Memory B cell (primary cell): ENCODE measurements at regions not wholly inside any gene's neighbourhood (a gene's known extent, or its start where the extent isn't known, plus 50 kb on each side); places are given as distances from the start of the nearest gene placed in this dataset.
"Not testable (repeated sequence)": the region's sequence is repeated elsewhere in the genome, so short reads cannot be mapped to it uniquely, and the experiment has no call there.

ENCODE experiments used
- ATAC-seq: fragments of 150-1000 bp; cut with Tn5 transposase; 2 replicates; pipeline ENCODE4 v1.10.0; 2021; ENCODE audit warnings: low read depth, mild to moderate bottlenecking, moderate library complexity
- DNase-seq, 2 donors: peaks; one replicate each; pipeline ENCODE4 v3.0.0; 2022; ENCODE audit warnings: low spot score in 2 of 2
- H3K27ac Mint-ChIP-seq: one replicate; pipeline ENCODE4 v1.8.0; 2022; ENCODE audit warnings: mild to moderate bottlenecking, moderate library complexity, mixed read lengths
- H3K27me3 Mint-ChIP-seq: one replicate; pipeline ENCODE4 v1.8.0; 2022; ENCODE audit warnings: mixed read lengths
- H3K36me3 Mint-ChIP-seq: one replicate; pipeline ENCODE4 v1.8.0; 2022; ENCODE audit warnings: mild to moderate bottlenecking, mixed read lengths
- H3K4me1 Mint-ChIP-seq: one replicate; pipeline ENCODE4 v1.8.0; 2022; ENCODE audit warnings: mixed read lengths
- H3K4me3 Mint-ChIP-seq: one replicate; pipeline ENCODE4 v1.8.0; 2022; ENCODE audit warnings: mild to moderate bottlenecking, moderate library complexity, mixed read lengths
- H3K9me3 Mint-ChIP-seq: one replicate; pipeline ENCODE4 v1.8.0; 2022; ENCODE audit warnings: mixed read lengths

DNA sequence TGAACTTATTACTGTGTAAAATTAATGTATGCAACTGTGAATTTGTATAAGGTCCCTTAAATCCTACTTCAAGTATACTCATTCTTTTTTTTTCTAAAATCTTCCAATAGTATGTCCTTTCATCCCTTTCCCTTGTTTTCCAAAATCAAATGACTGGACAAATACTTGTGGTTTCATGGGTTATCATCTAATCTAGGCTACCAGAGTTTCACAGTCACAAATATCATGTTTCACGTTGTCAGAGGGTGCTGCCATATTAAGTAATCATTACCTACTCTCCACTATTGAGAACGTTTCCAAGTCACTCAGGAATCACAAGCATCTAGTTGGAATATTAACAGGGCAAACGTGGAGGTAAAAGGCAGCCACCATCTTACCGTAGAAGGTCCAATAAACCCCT, 1235.0 kb upstream of the TENM3 start:
- DNase-seq (no peak), ATAC-seq (no peak)
- peaks cover 16% of the 10 kb centered on the region for H3K9me3 Mint-ChIP-seq
- no peaks in the 10 kb centered on the region for H3K36me3 Mint-ChIP-seq
- no peaks in the 10 kb centered on the region for H3K27me3 Mint-ChIP-seq
- H3K4me3 Mint-ChIP-seq: no peak overlapping the region
- no peaks in the 10 kb centered on the region for H3K4me1 Mint-ChIP-seq
- no peak overlapping the region for H3K27ac Mint-ChIP-seq

GRCh38 chr4:181013162-181013561, 1230.0 kb upstream of the TENM3 start:
- Mint-ChIP-seq H3K9me3 (peaks cover 13% of the 10 kb centered on the region), H3K4me3 (no peak overlapping the region), H3K4me1 (no peaks in the 10 kb centered on the region), H3K27me3 (no peaks in the 10 kb centered on the region), H3K36me3 (no peaks in the 10 kb centered on the region), H3K27ac (no peak overlapping the region)
- no peak for ATAC-seq
- no peak for DNase-seq

GRCh38 chr4:181017038-181017437, 1226.2 kb upstream of the TENM3 start:
- ATAC-seq (no peak), DNase-seq (no peak)
- no peak overlapping the region for H3K4me3 Mint-ChIP-seq
- H3K36me3 Mint-ChIP-seq: no peaks in the 10 kb centered on the region
- no peak overlapping the region for H3K27ac Mint-ChIP-seq
- no peaks in the 10 kb centered on the region for H3K4me1 Mint-ChIP-seq
- H3K9me3 Mint-ChIP-seq: peaks cover 19% of the 10 kb centered on the region
- H3K27me3 Mint-ChIP-seq: no peaks in the 10 kb centered on the region

DNA sequence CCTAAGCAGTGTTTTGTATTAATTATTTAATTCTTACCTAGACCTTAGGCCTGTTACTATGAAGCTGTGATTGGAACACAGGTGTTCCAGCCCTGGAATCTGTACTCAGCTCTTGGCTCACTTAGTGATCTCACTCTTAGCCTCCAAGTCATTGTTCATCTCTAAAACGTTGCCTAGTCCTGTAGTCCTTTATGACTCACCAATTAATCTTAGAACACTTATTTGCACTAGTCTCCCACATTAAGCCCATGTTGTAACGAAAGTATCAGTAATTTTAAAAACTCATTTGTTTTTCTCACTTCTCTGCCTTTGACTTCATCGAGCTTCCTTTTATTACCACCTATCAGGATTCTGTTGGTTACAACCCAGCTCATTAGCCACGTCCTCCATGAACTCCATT, 1224.7 kb upstream of the TENM3 start:
- no peak for ATAC-seq
- H3K27me3 Mint-ChIP-seq: no peaks in the 10 kb centered on the region
- no peak overlapping the region for H3K27ac Mint-ChIP-seq
- no peaks in the 10 kb centered on the region for H3K36me3 Mint-ChIP-seq
- H3K9me3 Mint-ChIP-seq: peaks cover 14% of the 10 kb centered on the region
- DNase-seq: no peak
- H3K4me3 Mint-ChIP-seq: no peak overlapping the region
- H3K4me1 Mint-ChIP-seq: no peaks in the 10 kb centered on the region

GRCh38 chr4:181018913-181019312, 1224.3 kb upstream of the TENM3 start:
- peaks cover 11% of the 10 kb centered on the region for H3K9me3 Mint-ChIP-seq
- DNase-seq (no peak), ATAC-seq (no peak)
- H3K27ac Mint-ChIP-seq: no peak overlapping the region
- no peaks in the 10 kb centered on the region for H3K36me3 Mint-ChIP-seq
- H3K4me3 Mint-ChIP-seq: no peak overlapping the region
- H3K4me1 Mint-ChIP-seq: no peaks in the 10 kb centered on the region
- H3K27me3 Mint-ChIP-seq: no peaks in the 10 kb centered on the region

GRCh38 chr4:181020456-181020855, 1222.7 kb upstream of the TENM3 start:
- Mint-ChIP-seq H3K36me3 (no peaks in the 10 kb centered on the region), H3K27ac (no peak overlapping the region), H3K9me3 (peaks cover 12% of the 10 kb centered on the region), H3K4me3 (no peak overlapping the region), H3K27me3 (no peaks in the 10 kb centered on the region), H3K4me1 (no peaks in the 10 kb centered on the region)
- ATAC-seq (no peak), DNase-seq (no peak)

GRCh38 chr4:181021213-181021612, 1222.0 kb upstream of the TENM3 start:
- Mint-ChIP-seq H3K9me3 (peaks cover 12% of the 10 kb centered on the region), H3K4me3 (no peak overlapping the region), H3K27me3 (no peaks in the 10 kb centered on the region), H3K27ac (no peak overlapping the region), H3K4me1 (no peaks in the 10 kb centered on the region), H3K36me3 (no peaks in the 10 kb centered on the region)
- no peak for ATAC-seq
- DNase-seq: no peak

DNA sequence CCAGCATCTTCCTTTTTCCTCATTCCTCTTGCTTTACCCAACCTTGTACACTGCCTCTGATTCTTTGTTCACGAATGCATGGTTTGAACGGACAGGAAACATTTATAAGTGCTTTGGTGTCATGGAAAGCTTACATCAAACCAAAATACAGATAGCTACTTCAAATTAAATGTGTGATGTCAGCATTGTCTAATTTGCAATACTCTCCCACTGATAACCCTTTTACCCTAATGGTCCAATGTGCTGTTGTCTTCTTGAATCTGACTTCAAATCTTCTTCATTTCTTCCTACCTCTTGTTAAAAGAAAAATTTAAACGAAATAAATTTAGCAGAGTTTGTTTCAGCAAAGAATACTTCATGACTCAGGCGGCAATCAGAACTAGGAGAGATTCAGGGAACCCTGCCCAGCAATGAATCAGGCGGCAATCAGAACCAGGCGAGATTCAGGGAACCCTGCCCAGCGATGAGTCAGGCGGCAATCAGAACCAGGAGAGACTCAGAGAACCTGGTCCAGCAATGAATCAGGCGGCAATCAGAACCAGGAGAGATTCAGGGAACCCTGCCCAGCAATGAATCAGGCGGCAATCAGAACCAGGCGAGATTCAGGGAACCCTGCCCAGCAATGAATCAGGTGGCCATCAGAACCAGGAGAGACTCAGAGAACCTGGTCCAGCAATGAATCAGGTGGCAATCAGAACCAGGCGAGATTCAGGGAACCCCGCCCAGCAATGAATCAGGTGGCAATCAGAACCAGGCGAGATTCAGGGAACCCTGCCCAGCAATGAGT, 1212.9 kb upstream of the TENM3 start:
- not testable (repeated sequence) for H3K36me3 Mint-ChIP-seq, H3K27me3 Mint-ChIP-seq, DNase-seq, H3K9me3 Mint-ChIP-seq, H3K27ac Mint-ChIP-seq, H3K4me1 Mint-ChIP-seq, ATAC-seq, H3K4me3 Mint-ChIP-seq

- ATAC-seq (no peak), DNase-seq (no peak)
- H3K27me3 Mint-ChIP-seq: no peaks in the 10 kb centered on the region
- H3K4me3 Mint-ChIP-seq: no peak overlapping the region
- peaks cover 8% of the 10 kb centered on the region for H3K9me3 Mint-ChIP-seq
- H3K36me3 Mint-ChIP-seq: no peaks in the 10 kb centered on the region
- no peak overlapping the region for H3K27ac Mint-ChIP-seq
- H3K4me1 Mint-ChIP-seq: no peaks in the 10 kb centered on the region
Observed at GRCh38 chr4:181030961-181031360, 1212.2 kb upstream of the TENM3 start.

DNA sequence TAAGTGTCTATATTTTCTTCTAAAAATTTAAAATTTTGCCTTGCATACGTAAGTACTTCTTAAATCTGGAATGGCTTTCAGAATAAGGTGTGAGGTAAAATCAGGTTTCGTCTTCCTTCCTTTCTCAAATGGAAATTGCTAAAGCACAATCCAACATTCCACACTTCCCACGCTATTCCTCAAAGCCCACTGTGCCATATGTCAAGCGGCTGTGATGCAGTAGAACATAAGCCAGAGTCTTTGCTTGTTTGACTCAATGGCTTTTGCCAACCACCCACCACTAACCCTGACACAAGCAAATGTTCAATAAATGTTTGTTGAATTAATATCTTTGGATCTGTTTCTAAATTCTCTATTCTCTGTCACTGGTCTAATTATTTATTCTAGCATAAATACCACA, 1199.7 kb upstream of the TENM3 start:
- Mint-ChIP-seq H3K9me3 (peaks cover 4% of the 10 kb centered on the region), H3K4me3 (no peak overlapping the region), H3K27me3 (no peaks in the 10 kb centered on the region), H3K27ac (no peak overlapping the region), H3K4me1 (no peaks in the 10 kb centered on the region), H3K36me3 (no peaks in the 10 kb centered on the region)
- ATAC-seq (no peak), DNase-seq (no peak)

GRCh38 chr4:181046809-181047208, 1196.4 kb upstream of the TENM3 start:
- Mint-ChIP-seq H3K9me3 (peaks cover 4% of the 10 kb centered on the region), H3K4me3 (no peak overlapping the region), H3K4me1 (no peaks in the 10 kb centered on the region), H3K27ac (no peak overlapping the region), H3K27me3 (no peaks in the 10 kb centered on the region), H3K36me3 (no peaks in the 10 kb centered on the region)
- no peak for ATAC-seq
- no peak for DNase-seq

- DNase-seq (no peak), ATAC-seq (no peak)
- Mint-ChIP-seq H3K4me1 (no peaks in the 10 kb centered on the region), H3K27me3 (no peaks in the 10 kb centered on the region), H3K36me3 (no peaks in the 10 kb centered on the region), H3K4me3 (no peak overlapping the region), H3K27ac (no peak overlapping the region), H3K9me3 (peaks cover 3% of the 10 kb centered on the region)
Observed at GRCh38 chr4:181051931-181052330, 1191.3 kb upstream of the TENM3 start.

DNA sequence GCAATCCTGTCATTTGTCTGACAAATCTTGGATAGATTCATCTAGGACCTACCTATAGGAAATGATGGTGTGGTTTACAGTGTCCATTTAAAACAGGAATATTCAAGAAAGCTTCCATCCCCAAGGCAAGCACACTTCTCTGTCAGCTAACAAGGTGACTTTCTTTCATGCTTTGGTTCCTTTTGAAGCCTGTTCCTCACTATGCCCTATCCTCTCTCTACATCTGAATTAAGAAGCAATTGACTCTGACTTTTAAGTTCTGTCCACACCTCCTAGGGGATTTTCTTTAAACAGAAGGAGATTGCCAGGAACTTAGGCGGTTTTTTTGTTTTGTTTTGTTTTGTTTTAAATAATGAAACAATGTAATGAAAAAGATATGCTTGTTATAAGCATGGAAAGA, 1181.4 kb upstream of the TENM3 start:
- peaks cover 5% of the 10 kb centered on the region for H3K9me3 Mint-ChIP-seq
- no peak for ATAC-seq

DNA sequence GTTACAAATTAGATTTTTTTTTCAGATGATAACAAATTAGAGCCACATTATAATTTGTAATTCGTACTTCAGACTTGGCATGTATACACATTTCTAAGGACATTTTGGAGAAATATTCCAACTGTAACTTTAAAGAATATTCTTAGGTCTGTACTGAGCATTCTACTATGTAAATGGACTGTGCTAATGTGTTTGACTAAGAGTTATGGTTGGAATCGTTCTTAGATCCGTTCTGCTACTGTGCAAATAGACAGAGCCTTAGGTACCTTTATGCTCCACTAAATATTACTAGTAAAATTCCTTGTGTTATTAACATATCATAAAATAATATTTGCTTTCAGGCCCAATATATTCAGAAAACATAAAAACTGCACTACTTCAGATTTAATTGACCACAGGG, 1180.0 kb upstream of the TENM3 start:
- ATAC-seq (no peak), DNase-seq (no peak)
- Mint-ChIP-seq H3K36me3 (no peaks in the 10 kb centered on the region), H3K4me3 (no peak overlapping the region), H3K4me1 (no peaks in the 10 kb centered on the region), H3K27ac (no peak overlapping the region), H3K9me3 (peaks cover 5% of the 10 kb centered on the region), H3K27me3 (no peaks in the 10 kb centered on the region)

More for the DNA sequence above, 1181.4 kb upstream of the TENM3 start:
- H3K27me3 Mint-ChIP-seq: no peaks in the 10 kb centered on the region
- no peaks in the 10 kb centered on the region for H3K36me3 Mint-ChIP-seq
- no peak overlapping the region for H3K4me3 Mint-ChIP-seq
- H3K4me1 Mint-ChIP-seq: no peaks in the 10 kb centered on the region
- no peak overlapping the region for H3K27ac Mint-ChIP-seq
- DNase-seq: no peak

DNA sequence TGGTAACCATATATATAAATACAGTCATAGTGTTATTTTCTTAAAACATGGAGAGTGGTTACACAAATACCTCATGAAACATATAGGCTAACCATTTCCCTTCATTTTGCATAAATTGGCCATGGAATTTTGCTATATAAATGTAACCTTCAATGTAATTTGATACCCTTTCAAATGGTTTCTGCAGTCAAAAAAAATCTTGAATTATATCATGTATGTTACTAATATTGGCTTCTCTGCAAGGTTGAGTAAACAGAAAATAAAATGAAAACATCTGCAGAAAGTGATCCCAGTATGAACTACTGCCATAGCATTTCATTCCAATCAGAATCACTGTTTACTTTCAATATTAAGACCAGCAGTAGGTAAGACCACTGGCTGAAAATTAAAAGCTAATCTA, 1165.9 kb upstream of the TENM3 start:
- ATAC-seq (no peak), DNase-seq (no peak)
- Mint-ChIP-seq H3K36me3 (no peaks in the 10 kb centered on the region), H3K27ac (no peak overlapping the region), H3K4me3 (no peak overlapping the region), H3K9me3 (peaks cover 2% of the 10 kb centered on the region), H3K27me3 (no peaks in the 10 kb centered on the region), H3K4me1 (no peaks in the 10 kb centered on the region)
